HUES64 (cell line): ENCODE measurements at regions not wholly inside any gene's neighbourhood (a gene's known extent, or its start where the extent isn't known, plus 50 kb on each side); places are given as distances from the start of the nearest gene placed in this dataset.

Source experiments
- H3K27ac ChIP-seq: 2 replicates; pipeline ENCODE4 v1.7.0; 2013; ENCODE audit warnings: low read depth, low read length, inconsistent platforms
- H3K27me3 ChIP-seq: 2 replicates; pipeline ENCODE4 v1.6.1; 2013; ENCODE audit warnings: mild to moderate bottlenecking, low read length; ENCODE audit not compliant: insufficient read depth
- H3K36me3 ChIP-seq: 2 replicates; pipeline ENCODE4 v1.6.1; 2013; ENCODE audit warnings: mild to moderate bottlenecking, low read length; ENCODE audit not compliant: insufficient read depth
- H3K4me1 ChIP-seq: 2 replicates; pipeline ENCODE4 v1.6.1; 2013; ENCODE audit warnings: mild to moderate bottlenecking, low read length, moderate library complexity; ENCODE audit not compliant: insufficient read depth
- H3K4me3 ChIP-seq: 2 replicates; pipeline ENCODE4 v1.5.1; 2013; ENCODE audit warnings: mild to moderate bottlenecking, low read length, moderate library complexity
- H3K9ac ChIP-seq: 2 replicates; pipeline ENCODE4 v1.6.1; 2013; ENCODE audit warnings: mild to moderate bottlenecking, low read depth, low read length
- H3K9me3 ChIP-seq: 2 replicates; pipeline ENCODE4 v1.6.1; 2013; ENCODE audit warnings: low read depth, low read length; ENCODE audit not compliant: insufficient read depth
- WGBS: fragments of 150-250, 120-280 bp; methylation state at CpG from one replicate; pipeline ENCODE4 v1.1.7; 2013; ENCODE audit warnings: missing lambda C conversion rate; 5-methylcytosine and 5-hydroxymethylcytosine counted together

GRCh38 chr1:5408401-5408800, 583.8 kb downstream of the NPHP4 start:
- Histone ChIP-seq H3K27ac (no peak overlapping the region), H3K27me3 (no peaks in the 10 kb centered on the region), H3K4me3 (no peak overlapping the region), H3K9me3 (no peaks in the 10 kb centered on the region), H3K4me1 (no peaks in the 10 kb centered on the region), H3K36me3 (no peaks in the 10 kb centered on the region), H3K9ac (no peak overlapping the region)
- WGBS, result 95% methylated on average over 1 of the region's 1 CpG

GRCh38 chr1:5405263-5405662, 587.0 kb downstream of the NPHP4 start:
- Histone ChIP-seq H3K36me3 (no peaks in the 10 kb centered on the region), H3K9me3 (no peaks in the 10 kb centered on the region), H3K9ac (no peak overlapping the region), H3K27me3 (no peaks in the 10 kb centered on the region), H3K4me1 (no peaks in the 10 kb centered on the region), H3K4me3 (no peak overlapping the region), H3K27ac (no peak overlapping the region)
- 92% methylated on average over 3 of the region's 3 CpGs for WGBS

GRCh38 chr1:5404412-5405203, 587.6 kb downstream of the NPHP4 start:
- Histone ChIP-seq H3K27me3 (no peaks in the 10 kb centered on the region), H3K4me3 (no peak overlapping the region), H3K9me3 (no peaks in the 10 kb centered on the region), H3K4me1 (no peaks in the 10 kb centered on the region), H3K27ac (no peak overlapping the region), H3K36me3 (no peaks in the 10 kb centered on the region), H3K9ac (no peak overlapping the region)
- 91% methylated on average over 7 of the region's 7 CpGs for WGBS

- H3K4me1 ChIP-seq, result no peaks in the 10 kb centered on the region
- WGBS, result 92% methylated on average over 5 of the region's 5 CpGs
- no peaks in the 10 kb centered on the region for H3K27me3 ChIP-seq
- no peak overlapping the region for H3K4me3 ChIP-seq
- no peaks in the 10 kb centered on the region for H3K9me3 ChIP-seq
- no peak overlapping the region for H3K9ac ChIP-seq
- H3K27ac ChIP-seq, result no peak overlapping the region
- H3K36me3 ChIP-seq, result no peaks in the 10 kb centered on the region
Observed at GRCh38 chr1:5403935-5404334, 588.3 kb downstream of the NPHP4 start.

GRCh38 chr1:5402618-5403017, 589.6 kb downstream of the NPHP4 start:
- Histone ChIP-seq H3K27ac (no peak overlapping the region), H3K9me3 (no peaks in the 10 kb centered on the region), H3K4me3 (no peak overlapping the region), H3K4me1 (no peaks in the 10 kb centered on the region), H3K9ac (no peak overlapping the region), H3K36me3 (no peaks in the 10 kb centered on the region), H3K27me3 (no peaks in the 10 kb centered on the region)
- WGBS, result 95% methylated on average over 10 of the region's 10 CpGs

- H3K27ac ChIP-seq, result no peak overlapping the region
- H3K4me3 ChIP-seq, result no peak overlapping the region
- H3K9ac ChIP-seq, result no peak overlapping the region
- H3K27me3 ChIP-seq, result no peaks in the 10 kb centered on the region
- no peaks in the 10 kb centered on the region for H3K36me3 ChIP-seq
- peaks cover 7% of the 10 kb centered on the region for H3K9me3 ChIP-seq
- H3K4me1 ChIP-seq, result no peaks in the 10 kb centered on the region
- 94% methylated on average over 1 of the region's 1 CpG for WGBS
Observed at GRCh38 chr1:5399771-5400170, 592.5 kb downstream of the NPHP4 start.

- no peaks in the 10 kb centered on the region for H3K4me1 ChIP-seq
- no peak overlapping the region for H3K9ac ChIP-seq
- peaks cover 7% of the 10 kb centered on the region for H3K9me3 ChIP-seq
- no peaks in the 10 kb centered on the region for H3K36me3 ChIP-seq
- H3K27ac ChIP-seq, result no peak overlapping the region
- H3K4me3 ChIP-seq, result no peak overlapping the region
- no peaks in the 10 kb centered on the region for H3K27me3 ChIP-seq
- 100% methylated on average over 2 of the region's 3 CpGs for WGBS
Observed at GRCh38 chr1:5396593-5396992, 595.6 kb downstream of the NPHP4 start.

GRCh38 chr1:5394111-5394510, 598.1 kb downstream of the NPHP4 start:
- no peaks in the 10 kb centered on the region for H3K36me3 ChIP-seq
- no peak overlapping the region for H3K9ac ChIP-seq
- H3K27me3 ChIP-seq, result no peaks in the 10 kb centered on the region
- H3K4me3 ChIP-seq, result no peak overlapping the region
- no peak overlapping the region for H3K27ac ChIP-seq
- peaks cover 7% of the 10 kb centered on the region for H3K9me3 ChIP-seq
- 87% methylated on average over 6 of the region's 6 CpGs for WGBS
- H3K4me1 ChIP-seq, result no peaks in the 10 kb centered on the region

GRCh38 chr1:5393603-5394002, 598.6 kb downstream of the NPHP4 start:
- H3K4me3 ChIP-seq, result no peak overlapping the region
- 89% methylated on average over 7 of the region's 7 CpGs for WGBS
- H3K27ac ChIP-seq, result no peak overlapping the region
- no peaks in the 10 kb centered on the region for H3K27me3 ChIP-seq
- no peak overlapping the region for H3K9ac ChIP-seq
- H3K36me3 ChIP-seq, result no peaks in the 10 kb centered on the region
- H3K4me1 ChIP-seq, result no peaks in the 10 kb centered on the region
- H3K9me3 ChIP-seq, result peaks cover 7% of the 10 kb centered on the region

GRCh38 chr1:5393146-5393545, 599.1 kb downstream of the NPHP4 start:
- H3K4me1 ChIP-seq, result no peaks in the 10 kb centered on the region
- H3K9me3 ChIP-seq, result peaks cover 7% of the 10 kb centered on the region
- WGBS, result 85% methylated on average over 5 of the region's 5 CpGs
- no peak overlapping the region for H3K9ac ChIP-seq
- H3K36me3 ChIP-seq, result no peaks in the 10 kb centered on the region
- H3K27me3 ChIP-seq, result no peaks in the 10 kb centered on the region
- H3K27ac ChIP-seq, result no peak overlapping the region
- no peak overlapping the region for H3K4me3 ChIP-seq

- no peak overlapping the region for H3K27ac ChIP-seq
- H3K36me3 ChIP-seq, result no peaks in the 10 kb centered on the region
- H3K4me3 ChIP-seq, result no peak overlapping the region
- H3K9ac ChIP-seq, result no peak overlapping the region
- H3K9me3 ChIP-seq, result peaks cover 7% of the 10 kb centered on the region
- WGBS, result 90% methylated on average over 12 of the region's 12 CpGs
- no peaks in the 10 kb centered on the region for H3K27me3 ChIP-seq
- no peaks in the 10 kb centered on the region for H3K4me1 ChIP-seq
Observed at GRCh38 chr1:5391725-5392124, 600.5 kb downstream of the NPHP4 start.

GRCh38 chr1:5390504-5390903, 601.7 kb downstream of the NPHP4 start:
- Histone ChIP-seq H3K27me3 (no peaks in the 10 kb centered on the region), H3K27ac (no peak overlapping the region), H3K36me3 (no peaks in the 10 kb centered on the region), H3K9ac (no peak overlapping the region), H3K9me3 (0 out of 2 replicates have a peak, but pooled peaks cover under 1% of the 10 kb centered on the region), H3K4me1 (no peaks in the 10 kb centered on the region), H3K4me3 (no peak overlapping the region)
- WGBS, result 88% methylated on average over 7 of the region's 7 CpGs
